Glutamatergic neuron (in vitro differentiated cells): ENCODE measurements at regions not wholly inside any gene's neighbourhood (a gene's known extent, or its start where the extent isn't known, plus 50 kb on each side); places are given as distances from the start of the nearest gene placed in this dataset.

Experiments used
- DNase-seq: peaks from one replicate; pipeline ENCODE4 v3.0.0; 2022
- H3K27ac Mint-ChIP-seq: one replicate; pipeline ENCODE4 v1.8.0; 2020; ENCODE audit warnings: mild to moderate bottlenecking, mixed read lengths, inconsistent platforms; ENCODE audit not compliant: unreplicated experiment
- H3K27me3 Mint-ChIP-seq: one replicate; pipeline ENCODE4 v1.8.0; 2020; ENCODE audit warnings: mild to moderate bottlenecking, moderate library complexity, mixed read lengths, inconsistent platforms; ENCODE audit not compliant: unreplicated experiment
- H3K36me3 Mint-ChIP-seq: one replicate; pipeline ENCODE4 v1.8.0; 2020; ENCODE audit warnings: mild to moderate bottlenecking, mixed read lengths, inconsistent platforms; ENCODE audit not compliant: unreplicated experiment
- H3K4me1 Mint-ChIP-seq: one replicate; pipeline ENCODE4 v1.8.0; 2020; ENCODE audit warnings: mild to moderate bottlenecking, low read depth, mixed read lengths, inconsistent platforms; ENCODE audit not compliant: unreplicated experiment
- H3K4me3 Mint-ChIP-seq: one replicate; pipeline ENCODE4 v1.8.0; 2020; ENCODE audit warnings: mild to moderate bottlenecking, mixed read lengths, inconsistent platforms; ENCODE audit not compliant: unreplicated experiment
- H3K9me3 Mint-ChIP-seq: one replicate; pipeline ENCODE4 v1.8.0; 2020; ENCODE audit warnings: mild to moderate bottlenecking, moderate library complexity, mixed read lengths, inconsistent platforms; ENCODE audit not compliant: unreplicated experiment
- TF ChIP-seq, protein P1 (sequence below): fragments of 200-600 bp; sonication (generic); IDR thresholded peaks from one replicate; pipeline ENCODE4 v1.5.0; 2021; ENCODE audit not compliant: partially characterized antibody, unreplicated experiment

DNA sequence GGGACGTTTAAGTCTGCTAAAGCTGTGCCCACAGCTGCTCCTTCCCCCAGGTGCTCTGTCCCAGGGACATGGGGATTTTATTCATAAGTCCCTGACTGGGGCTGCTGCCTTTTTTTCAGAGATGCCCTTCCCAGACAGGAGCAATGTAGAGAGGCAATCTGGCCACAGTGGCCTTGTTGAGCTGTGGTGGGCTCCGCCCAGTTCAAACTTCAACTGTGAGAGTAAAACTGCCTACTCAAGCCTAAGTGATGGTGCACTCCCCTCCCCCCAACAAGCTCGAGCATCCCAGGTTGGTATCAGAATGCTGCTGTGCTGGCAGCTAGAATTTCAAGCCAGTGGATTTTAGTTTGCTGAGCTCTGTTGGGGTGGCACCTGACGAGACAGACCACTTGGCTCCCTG lies 1371.4 kb downstream of the ADGRL3 start:
- H3K36me3 Mint-ChIP-seq = no peaks in the 10 kb centered on the region
- H3K9me3 Mint-ChIP-seq = no peaks in the 10 kb centered on the region
- no peaks in the 10 kb centered on the region for H3K27me3 Mint-ChIP-seq
- DNase-seq = no peak
- no peak overlapping the region for H3K4me3 Mint-ChIP-seq
- H3K27ac Mint-ChIP-seq = no peak overlapping the region
- H3K4me1 Mint-ChIP-seq = no peaks in the 10 kb centered on the region
- TF ChIP-seq, protein P1, sequence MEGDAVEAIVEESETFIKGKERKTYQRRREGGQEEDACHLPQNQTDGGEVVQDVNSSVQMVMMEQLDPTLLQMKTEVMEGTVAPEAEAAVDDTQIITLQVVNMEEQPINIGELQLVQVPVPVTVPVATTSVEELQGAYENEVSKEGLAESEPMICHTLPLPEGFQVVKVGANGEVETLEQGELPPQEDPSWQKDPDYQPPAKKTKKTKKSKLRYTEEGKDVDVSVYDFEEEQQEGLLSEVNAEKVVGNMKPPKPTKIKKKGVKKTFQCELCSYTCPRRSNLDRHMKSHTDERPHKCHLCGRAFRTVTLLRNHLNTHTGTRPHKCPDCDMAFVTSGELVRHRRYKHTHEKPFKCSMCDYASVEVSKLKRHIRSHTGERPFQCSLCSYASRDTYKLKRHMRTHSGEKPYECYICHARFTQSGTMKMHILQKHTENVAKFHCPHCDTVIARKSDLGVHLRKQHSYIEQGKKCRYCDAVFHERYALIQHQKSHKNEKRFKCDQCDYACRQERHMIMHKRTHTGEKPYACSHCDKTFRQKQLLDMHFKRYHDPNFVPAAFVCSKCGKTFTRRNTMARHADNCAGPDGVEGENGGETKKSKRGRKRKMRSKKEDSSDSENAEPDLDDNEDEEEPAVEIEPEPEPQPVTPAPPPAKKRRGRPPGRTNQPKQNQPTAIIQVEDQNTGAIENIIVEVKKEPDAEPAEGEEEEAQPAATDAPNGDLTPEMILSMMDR = no peak

DNA sequence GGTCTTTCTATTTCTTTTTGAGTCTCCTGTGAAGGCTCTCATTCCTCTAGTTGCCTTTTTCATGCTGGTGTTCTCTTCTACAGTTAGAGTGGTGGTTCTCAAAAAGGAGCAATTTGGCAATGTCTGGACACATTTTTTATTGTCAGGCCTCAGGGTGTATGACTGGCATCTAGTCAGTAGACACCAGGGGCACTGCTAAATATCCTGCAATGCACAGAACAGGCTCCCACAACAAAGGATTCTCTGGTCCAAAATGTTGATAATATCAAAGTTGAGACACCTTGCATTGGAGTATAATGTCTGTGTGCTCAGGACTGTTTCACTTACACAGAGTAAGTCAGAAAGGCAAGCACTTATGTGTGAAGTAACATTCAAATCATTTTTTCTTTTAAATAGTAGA lies 1360.7 kb downstream of the ADGRL3 start:
- no peaks in the 10 kb centered on the region for H3K36me3 Mint-ChIP-seq
- no peak overlapping the region for H3K4me3 Mint-ChIP-seq
- TF ChIP-seq, protein P1 = no peak
- H3K27ac Mint-ChIP-seq = no peak overlapping the region
- no peaks in the 10 kb centered on the region for H3K9me3 Mint-ChIP-seq
- no peaks in the 10 kb centered on the region for H3K27me3 Mint-ChIP-seq
- no peaks in the 10 kb centered on the region for H3K4me1 Mint-ChIP-seq
- no peak for DNase-seq

DNA sequence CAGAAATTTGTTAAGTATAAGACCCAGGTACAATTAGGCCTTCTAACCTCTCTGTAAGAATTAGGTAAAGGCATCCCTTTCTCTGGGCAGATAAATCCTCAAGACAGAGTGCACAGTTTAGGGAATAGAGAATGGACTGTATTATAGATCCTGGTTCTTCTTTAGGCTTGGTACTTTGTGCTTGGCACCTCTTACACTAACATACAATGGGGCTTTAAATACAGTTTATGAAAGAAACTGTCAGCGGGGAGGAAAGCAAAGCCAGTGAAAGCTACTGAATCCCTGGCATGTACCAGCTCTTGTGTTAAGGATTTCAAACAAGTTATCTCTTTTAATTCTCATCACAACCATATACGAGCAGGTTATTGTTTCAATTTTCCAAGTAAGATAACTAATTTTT lies 1350.0 kb downstream of the ADGRL3 start:
- no peak overlapping the region for H3K4me3 Mint-ChIP-seq
- no peaks in the 10 kb centered on the region for H3K27me3 Mint-ChIP-seq

DNA sequence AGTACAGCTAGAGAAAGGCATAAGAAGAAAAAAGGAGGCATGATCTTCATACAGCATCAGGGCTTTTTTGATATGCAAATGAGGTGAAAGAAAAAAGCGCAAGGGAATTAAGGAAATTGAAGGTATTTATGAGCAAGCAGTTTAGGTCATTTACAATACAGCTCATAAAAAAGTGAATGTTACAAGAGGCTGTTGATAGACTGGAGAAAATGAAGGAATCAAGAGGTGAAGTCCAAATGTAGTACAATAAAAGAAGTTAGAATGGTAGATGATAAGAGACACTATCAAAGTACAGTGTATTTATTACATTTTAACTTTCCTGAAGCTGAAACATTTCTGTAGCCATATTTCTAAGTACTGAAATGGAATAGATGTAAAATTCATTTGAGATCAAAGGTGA lies 1349.5 kb downstream of the ADGRL3 start:
- TF ChIP-seq, protein P1 = no peak
- DNase-seq = no peak
- no peak overlapping the region for H3K4me3 Mint-ChIP-seq
- H3K27ac Mint-ChIP-seq = no peak overlapping the region
- H3K36me3 Mint-ChIP-seq = no peaks in the 10 kb centered on the region
- H3K27me3 Mint-ChIP-seq = no peaks in the 10 kb centered on the region
- peaks cover 5% of the 10 kb centered on the region for H3K4me1 Mint-ChIP-seq
- no peaks in the 10 kb centered on the region for H3K9me3 Mint-ChIP-seq

More for the DNA sequence above, 1350.0 kb downstream of the ADGRL3 start:
- peaks cover 5% of the 10 kb centered on the region for H3K4me1 Mint-ChIP-seq
- no peak for DNase-seq
- no peaks in the 10 kb centered on the region for H3K9me3 Mint-ChIP-seq
- no peaks in the 10 kb centered on the region for H3K36me3 Mint-ChIP-seq
- TF ChIP-seq, protein P1 = no peak
- no peak overlapping the region for H3K27ac Mint-ChIP-seq

DNA sequence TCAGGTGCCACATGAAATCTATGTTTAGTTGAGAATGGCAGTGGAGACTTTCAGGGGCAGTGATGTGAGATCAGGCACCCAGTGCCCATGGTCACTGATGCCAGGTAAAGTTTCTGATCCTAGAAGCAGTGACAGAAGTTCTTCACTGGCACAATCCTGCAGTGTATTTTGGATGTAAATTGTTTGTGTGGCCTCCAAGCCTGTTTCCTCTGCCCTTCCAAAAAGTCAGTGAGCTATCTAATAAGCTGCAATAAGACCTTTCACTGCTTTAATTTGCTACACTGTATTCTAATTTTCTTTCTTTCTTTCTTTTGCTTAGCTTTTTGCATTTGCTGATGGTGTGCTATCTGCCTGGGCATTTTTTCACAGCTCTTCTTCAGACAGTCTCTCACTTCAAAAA lies 1348.6 kb downstream of the ADGRL3 start:
- no peak for DNase-seq
- Mint-ChIP-seq H3K9me3 (no peaks in the 10 kb centered on the region), H3K27ac (no peak overlapping the region), H3K4me3 (no peak overlapping the region), H3K27me3 (no peaks in the 10 kb centered on the region), H3K4me1 (peaks cover 5% of the 10 kb centered on the region), H3K36me3 (no peaks in the 10 kb centered on the region)
- TF ChIP-seq, protein P1 = no peak
